ENCODE measurements at regions not wholly inside any gene's neighbourhood (a gene's known extent, or its start where the extent isn't known, plus 50 kb on each side); places are given as distances from the start of the nearest gene placed in this dataset.
"Not testable (repeated sequence)": the region's sequence is repeated elsewhere in the genome, so short reads cannot be mapped to it uniquely, and the experiment has no call there.

DNA sequence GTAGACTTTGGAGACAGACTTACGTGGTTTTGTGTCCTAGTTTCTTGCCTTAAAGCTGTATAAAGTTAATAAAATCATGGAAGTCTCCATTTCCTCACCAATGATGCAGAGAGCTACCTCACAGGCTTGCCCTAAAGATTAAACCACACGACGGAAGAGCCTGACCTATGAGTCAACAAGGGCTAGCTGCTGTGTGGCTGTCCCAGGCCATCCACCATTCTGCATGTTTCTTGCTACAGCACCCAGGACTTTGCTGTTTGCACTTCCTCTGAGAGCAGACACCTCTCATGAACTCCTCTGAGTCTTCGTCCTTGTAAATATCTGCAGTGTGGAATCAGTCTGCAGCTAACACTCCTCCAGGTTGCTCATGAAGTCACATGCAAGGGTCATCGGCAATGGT lies 160.0 kb upstream of the TRIB2 start:
- FAIRE-seq: no peak
- peak; percentile 58 for DNase-seq (ENCODE audit: low spot score)

GRCh38 chr2:12557688-12558087 lies 159.0 kb upstream of the TRIB2 start:
- FAIRE-seq (no peak), DNase-seq (ENCODE audit: low spot score) (no peak)

GRCh38 chr2:12558519-12558918 lies 158.2 kb upstream of the TRIB2 start:
- DNase-seq (ENCODE audit: low spot score) (no peak), FAIRE-seq (no peak)

DNA sequence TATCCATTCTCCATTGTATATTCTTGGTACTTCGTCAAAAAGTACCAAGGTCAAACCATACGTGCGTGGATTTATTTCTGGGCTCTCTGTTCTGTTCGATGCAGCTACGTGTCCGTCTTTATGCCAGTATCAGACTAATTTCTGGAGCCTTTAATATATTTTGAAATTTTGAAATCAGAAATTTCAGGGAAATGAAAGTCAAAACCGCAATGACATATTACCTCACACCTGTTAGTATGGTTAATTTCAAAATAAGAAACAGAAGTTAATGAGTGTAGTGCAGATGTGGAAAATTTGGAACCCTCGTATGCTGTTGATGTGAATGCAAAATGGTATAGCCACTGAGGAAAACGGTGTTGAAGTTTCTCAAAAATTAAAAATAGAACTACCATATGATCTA lies 156.1 kb upstream of the TRIB2 start:
- FAIRE-seq (no peak), DNase-seq (ENCODE audit: low spot score) (no peak)

DNA sequence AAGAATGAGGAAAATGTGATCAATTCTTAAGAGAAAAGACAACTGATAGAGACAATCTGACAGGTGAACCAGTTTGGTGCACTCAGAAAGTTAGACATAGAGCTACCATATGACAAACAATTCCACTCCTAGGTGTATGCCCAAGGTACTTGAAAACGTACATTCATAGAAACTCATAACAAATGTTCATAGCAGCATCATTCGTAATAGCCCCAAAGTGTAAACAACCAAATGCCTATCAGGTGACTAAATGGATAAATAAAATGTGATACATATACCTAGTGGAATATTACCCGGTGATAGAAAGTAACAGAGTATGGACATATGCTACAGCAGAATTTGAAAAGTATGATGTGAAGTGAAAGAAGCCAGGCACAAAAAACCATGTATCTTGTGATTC lies 149.3 kb upstream of the TRIB2 start:
- no peak for DNase-seq (ENCODE audit: low spot score)
- no peak for FAIRE-seq

- not testable (repeated sequence) for DNase-seq (ENCODE audit: low spot score); FAIRE-seq
These were observed 147.2 kb upstream of the TRIB2 start for GRCh38 chr2:12569510-12569909.

DNA sequence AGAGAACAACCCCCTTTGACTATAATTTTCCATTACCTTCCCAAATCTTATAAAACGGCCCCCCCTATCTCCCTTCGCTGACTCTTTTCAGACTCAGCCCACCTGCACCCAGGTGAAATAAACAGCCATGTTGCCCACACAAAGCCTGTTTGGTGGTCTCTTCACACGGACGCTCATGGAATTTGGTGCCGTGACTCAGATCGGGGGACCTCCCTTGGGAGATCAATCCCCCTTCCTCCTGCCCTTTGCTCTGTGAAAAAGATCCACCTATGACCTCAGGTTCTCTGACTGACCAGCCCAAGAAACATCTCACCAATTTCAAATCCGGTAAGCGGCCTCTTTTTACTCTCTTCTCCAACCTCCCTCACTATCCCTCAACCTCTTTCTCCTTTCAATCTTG lies 146.8 kb upstream of the TRIB2 start:
- DNase-seq (ENCODE audit: low spot score); FAIRE-seq: not testable (repeated sequence)

GRCh38 chr2:12577091-12577490 lies 139.6 kb upstream of the TRIB2 start:
- FAIRE-seq: no peak
- DNase-seq (ENCODE audit: low spot score): no peak

GRCh38 chr2:12577567-12578253 lies 139.0 kb upstream of the TRIB2 start:
- DNase-seq (ENCODE audit: low spot score): no peak
- no peak for FAIRE-seq

- FAIRE-seq: no peak
- DNase-seq (ENCODE audit: low spot score): no peak
These were observed 137.7 kb upstream of the TRIB2 start for GRCh38 chr2:12579018-12579417.

GRCh38 chr2:12584338-12584737 lies 132.4 kb upstream of the TRIB2 start:
- FAIRE-seq: no peak
- no peak for DNase-seq (ENCODE audit: low spot score)

DNA sequence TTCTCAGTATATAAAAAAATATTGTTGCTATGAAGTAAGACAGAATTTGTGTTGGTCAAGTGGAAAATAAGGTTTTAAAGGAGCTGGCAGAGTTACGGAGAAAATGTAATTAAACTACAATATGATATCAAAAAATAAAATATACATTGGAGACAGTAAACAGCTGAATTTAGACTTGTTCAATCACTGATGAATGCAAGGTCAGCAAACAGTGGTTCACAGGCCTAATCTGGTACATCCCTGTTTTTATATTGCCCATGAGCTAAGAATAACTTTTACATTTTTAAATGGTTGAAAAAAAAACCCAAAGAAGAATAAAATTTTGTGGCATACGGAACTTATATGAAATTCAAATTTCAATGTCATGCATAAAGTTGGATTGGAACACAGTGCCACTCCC lies 131.0 kb upstream of the TRIB2 start:
- no peak for FAIRE-seq
- DNase-seq (ENCODE audit: low spot score): no peak

GRCh38 chr2:12587228-12587627 lies 129.5 kb upstream of the TRIB2 start:
- DNase-seq (ENCODE audit: low spot score) (no peak), FAIRE-seq (no peak)

GRCh38 chr2:12587729-12588522 lies 128.8 kb upstream of the TRIB2 start:
- DNase-seq (ENCODE audit: low spot score): peak; percentile 60
- FAIRE-seq: peak; percentile 40

GRCh38 chr2:12588986-12589385 lies 127.8 kb upstream of the TRIB2 start:
- no peak for FAIRE-seq
- DNase-seq (ENCODE audit: low spot score): no peak

DNA sequence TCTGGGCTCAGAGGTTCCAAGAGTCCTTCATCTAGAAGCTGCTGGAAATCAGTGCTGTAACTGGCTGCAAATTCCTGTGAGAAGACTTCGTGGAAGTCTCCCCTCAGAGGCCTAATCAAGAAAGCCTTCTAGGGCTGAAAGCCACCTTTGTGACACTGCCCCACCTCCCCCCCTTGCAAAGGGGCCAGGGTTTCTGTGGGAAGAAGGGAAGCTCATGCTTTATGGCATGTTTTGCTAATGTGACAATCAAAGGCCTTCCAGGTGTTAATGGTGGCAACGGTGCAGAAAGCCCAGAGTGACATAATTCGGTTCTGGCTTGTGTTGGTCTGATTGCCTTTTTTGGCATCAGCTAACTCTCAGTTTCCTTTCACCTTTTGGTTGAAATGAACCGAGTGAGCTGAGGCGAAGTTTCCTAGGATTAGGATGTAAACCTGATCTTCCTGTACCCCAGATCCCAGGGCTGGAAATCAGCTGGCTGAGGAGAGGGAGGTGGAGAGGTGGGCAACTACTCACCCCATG lies 126.9 kb upstream of the TRIB2 start:
- DNase-seq (ENCODE audit: low spot score) (no peak), FAIRE-seq (no peak)

DNA sequence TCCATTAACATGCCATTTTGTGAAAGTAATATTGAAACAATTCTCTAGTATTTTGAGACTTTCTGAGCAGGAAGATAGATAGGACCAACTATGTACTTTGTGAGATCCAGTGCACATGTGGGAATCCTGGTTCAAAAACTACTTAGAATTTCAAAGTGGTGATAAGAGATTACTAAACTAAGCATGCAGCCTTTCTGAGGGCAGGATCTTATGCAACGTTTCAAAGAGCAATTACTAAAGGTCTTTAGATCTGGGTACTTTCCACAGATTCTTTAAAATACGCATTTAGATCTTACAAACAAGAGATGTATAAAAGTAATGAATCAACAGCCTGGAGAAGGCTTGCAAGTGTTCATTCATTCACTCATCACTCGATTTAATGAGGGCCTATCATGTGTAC lies 124.4 kb upstream of the TRIB2 start:
- DNase-seq (ENCODE audit: low spot score) (no peak), FAIRE-seq (no peak)

GRCh38 chr2:12594590-12594989 lies 122.1 kb upstream of the TRIB2 start:
- no peak for FAIRE-seq
- DNase-seq (ENCODE audit: low spot score): no peak

- DNase-seq (ENCODE audit: low spot score) (no peak), FAIRE-seq (no peak)
These were observed 120.0 kb upstream of the TRIB2 start for GRCh38 chr2:12596771-12597170.

DNA sequence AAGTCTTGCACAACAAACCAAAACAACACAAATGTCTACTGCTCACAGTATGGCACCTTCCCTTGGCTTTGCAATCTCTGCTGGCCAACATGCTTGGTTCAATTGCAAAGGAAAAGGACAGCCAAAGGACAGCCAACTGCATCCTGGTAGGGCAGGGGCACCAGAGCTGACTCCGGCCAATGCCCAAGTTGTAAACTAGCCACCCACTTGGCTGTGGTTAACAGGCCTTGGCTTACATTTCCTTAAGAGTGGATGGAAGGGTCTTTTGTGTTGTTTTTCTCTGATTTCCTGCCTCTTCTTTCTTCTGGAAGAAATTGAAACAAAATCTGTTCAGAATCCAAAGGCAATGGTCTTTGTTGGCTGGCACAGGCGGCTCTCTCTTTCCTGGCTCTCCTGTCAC lies 119.1 kb upstream of the TRIB2 start:
- FAIRE-seq (no peak), DNase-seq (ENCODE audit: low spot score) (no peak)

DNA sequence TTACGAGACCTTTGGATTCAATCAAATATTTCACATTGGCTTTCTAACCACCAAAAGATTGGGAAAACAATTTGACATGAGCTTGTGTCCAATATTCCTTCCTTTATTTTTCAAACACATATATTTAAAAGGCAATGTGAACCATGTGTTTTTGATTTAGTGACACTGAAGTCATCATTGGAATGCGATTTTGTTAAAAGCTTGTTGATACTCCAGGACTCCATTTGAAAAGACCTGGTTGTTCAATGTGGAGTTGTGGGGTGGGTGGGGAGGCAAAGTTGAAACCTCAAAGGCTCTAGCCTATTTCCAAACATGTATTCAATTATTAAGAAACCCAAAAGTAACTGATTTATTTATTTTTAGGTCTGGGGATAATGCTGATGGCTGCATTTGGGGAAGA lies 114.1 kb upstream of the TRIB2 start:
- DNase-seq (ENCODE audit: low spot score) (no peak), FAIRE-seq (no peak)

DNA sequence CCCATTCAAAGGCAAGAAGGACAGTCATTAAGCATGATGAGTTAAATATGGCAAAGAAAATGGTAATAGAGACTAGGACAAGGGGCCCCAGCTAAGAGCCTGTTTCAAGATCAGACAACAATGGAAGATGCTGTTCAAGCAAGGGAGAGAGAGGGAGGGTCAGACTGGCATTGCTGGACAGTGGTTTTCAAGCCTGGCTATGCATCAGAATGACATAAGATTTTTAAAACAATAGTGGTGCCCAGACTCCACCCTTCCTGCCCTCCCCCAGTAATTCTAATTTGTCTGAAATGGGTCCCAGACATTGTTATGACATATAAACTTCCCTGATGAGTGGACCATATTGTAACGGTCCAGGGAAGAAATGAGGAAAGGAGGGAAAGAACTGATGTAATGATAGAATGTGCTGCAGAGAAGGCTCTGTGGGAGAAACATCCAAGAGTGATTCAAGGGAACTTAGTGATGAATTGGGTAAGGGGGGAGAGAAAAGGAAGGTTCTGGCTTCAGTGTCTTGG lies 112.9 kb upstream of the TRIB2 start:
- FAIRE-seq (no peak), DNase-seq (ENCODE audit: low spot score) (no peak)

- DNase-seq (ENCODE audit: low spot score): no peak
- no peak for FAIRE-seq
These were observed 112.4 kb upstream of the TRIB2 start for GRCh38 chr2:12604341-12604740.

Measured in RCC 7860 (cell line).